AG20443 (cell line): ENCODE measurements at regions not wholly inside any gene's neighbourhood (a gene's known extent, or its start where the extent isn't known, plus 50 kb on each side); places are given as distances from the start of the nearest gene placed in this dataset.
A peak's percentile ranks its signal among the peaks of the same experiment; 100 is the strongest.
"Not testable (repeated sequence)": the region's sequence is repeated elsewhere in the genome, so short reads cannot be mapped to it uniquely, and the experiment has no call there.

Experiments
- DNase-seq: peaks from one replicate; pipeline ENCODE4 v3.0.0; 2012; ENCODE audit warnings: low spot score, mixed read lengths

GRCh38 chr9:104195142-104195541 is 101.0 kb downstream of the SMC2 start:
- DNase-seq = not testable (repeated sequence)

- DNase-seq = no peak
Measured at GRCh38 chr9:104200456-104200994, 106.4 kb downstream of the SMC2 start.

- no peak for DNase-seq
Measured at GRCh38 chr9:104206766-104207165, 112.7 kb downstream of the SMC2 start.

GRCh38 chr9:104209387-104209786 is 115.3 kb downstream of the SMC2 start:
- no peak for DNase-seq

GRCh38 chr9:104227108-104227507 is 133.0 kb downstream of the SMC2 start:
- DNase-seq = no peak

GRCh38 chr9:104232781-104233341 is 138.8 kb downstream of the SMC2 start:
- peak; percentile 10 for DNase-seq

- DNase-seq = no peak
Measured at GRCh38 chr9:104233366-104233765, 139.3 kb downstream of the SMC2 start.

- DNase-seq = not testable (repeated sequence)
Measured at GRCh38 chr9:104234632-104235337, 140.7 kb downstream of the SMC2 start.

- not testable (repeated sequence) for DNase-seq
Measured at GRCh38 chr9:104235347-104236120, 141.4 kb downstream of the SMC2 start.

GRCh38 chr9:104238668-104239067 is 144.6 kb downstream of the SMC2 start:
- no peak for DNase-seq

GRCh38 chr9:104240890-104241289 is 146.8 kb downstream of the SMC2 start:
- no peak for DNase-seq

GRCh38 chr9:104245925-104246324 is 151.8 kb downstream of the SMC2 start:
- no peak for DNase-seq

- peak; percentile 16 for DNase-seq
Measured at GRCh38 chr9:104247899-104248460, 153.9 kb downstream of the SMC2 start.

- no peak for DNase-seq
Measured at GRCh38 chr9:104256031-104256695, 162.1 kb downstream of the SMC2 start.

GRCh38 chr9:104256696-104257062 is 162.6 kb downstream of the SMC2 start:
- DNase-seq = no peak

- DNase-seq = no peak
Measured at GRCh38 chr9:104258296-104259011, 164.3 kb downstream of the SMC2 start.

GRCh38 chr9:104260004-104260403 is 165.9 kb downstream of the SMC2 start:
- no peak for DNase-seq

GRCh38 chr9:104263942-104264341 is 169.8 kb downstream of the SMC2 start:
- DNase-seq = no peak

- no peak for DNase-seq
Measured at GRCh38 chr9:104264431-104264830, 170.3 kb downstream of the SMC2 start.

- DNase-seq = no peak
Measured at GRCh38 chr9:104269374-104269773, 175.3 kb downstream of the SMC2 start.
